Hepatocyte (in vitro differentiated cells): ENCODE measurements at regions not wholly inside any gene's neighbourhood (a gene's known extent, or its start where the extent isn't known, plus 50 kb on each side); places are given as distances from the start of the nearest gene placed in this dataset.

Experiments used
- DNase-seq: peaks from one replicate; pipeline ENCODE4 v3.0.0-alpha.2; 2016; ENCODE audit warnings: low spot score
- H2AFZ ChIP-seq: fragments of 200-600 bp; sonication (generic); 2 replicates; pipeline ENCODE4 v1.6.0; 2016; ENCODE audit warnings: antibody characterized with exemption, mild to moderate bottlenecking
- H3K27ac ChIP-seq: fragments of 200-600 bp; sonication (generic); 2 replicates; pipeline ENCODE4 v1.5.1; 2016; ENCODE audit warnings: mild to moderate bottlenecking
- H3K27me3 ChIP-seq: fragments of 200-600 bp; sonication (generic); 2 replicates; pipeline ENCODE4 v1.6.1; 2016
- H3K36me3 ChIP-seq: fragments of 200-600 bp; sonication (generic); replicated peaks from 2 replicates; pipeline ENCODE4 v1.5.1; 2016; ENCODE audit warnings: low read depth; ENCODE audit not compliant: insufficient read depth
- H3K4me1 ChIP-seq: fragments of 200-600 bp; sonication (generic); 2 replicates; pipeline ENCODE4 v1.5.1; 2016; ENCODE audit warnings: mild to moderate bottlenecking, moderate library complexity; ENCODE audit not compliant: insufficient read depth
- H3K4me2 ChIP-seq: fragments of 200-600 bp; sonication (generic); 2 replicates; pipeline ENCODE4 v1.6.0; 2016
- H3K4me3 ChIP-seq: fragments of 200-600 bp; sonication (generic); 2 replicates; pipeline ENCODE4 v1.5.1; 2016; ENCODE audit warnings: mild to moderate bottlenecking
- H3K79me2 ChIP-seq: fragments of 200-600 bp; sonication (generic); 2 replicates; pipeline ENCODE4 v1.6.0; 2017; ENCODE audit warnings: mild to moderate bottlenecking
- H3K9me2 ChIP-seq: fragments of 200-600 bp; sonication (generic); replicated peaks from 2 replicates; pipeline ENCODE4 v1.6.0; 2017; ENCODE audit warnings: mild to moderate bottlenecking; ENCODE audit not compliant: insufficient read depth
- H3K9me3 ChIP-seq: fragments of 200-600 bp; sonication (generic); 2 replicates; pipeline ENCODE4 v1.5.1; 2016; ENCODE audit warnings: low read depth, mild to moderate bottlenecking
- H4K20me1 ChIP-seq: fragments of 200-600 bp; sonication (generic); 2 replicates; pipeline ENCODE4 v1.6.0; 2016; ENCODE audit warnings: mild to moderate bottlenecking; ENCODE audit not compliant: insufficient read depth, poor library complexity, severe bottlenecking
- CTCF ChIP-seq: fragments of 200-600 bp; sonication (generic); IDR thresholded peaks from 2 replicates; pipeline ENCODE4 v1.5.1; 2016; ENCODE audit warnings: antibody characterized with exemption, mild to moderate bottlenecking; ENCODE audit not compliant: poor library complexity
- EZH2 ChIP-seq: fragments of 200-600 bp; sonication (generic); IDR thresholded peaks from 2 replicates; pipeline ENCODE4 v1.6.1; 2016; ENCODE audit warnings: antibody characterized with exemption, mild to moderate bottlenecking, borderline replicate concordance
- EZH2phosphoT487 ChIP-seq: fragments of 200-600 bp; sonication (generic); IDR thresholded peaks from one replicate; pipeline ENCODE4 v1.6.1; 2018; ENCODE audit warnings: antibody characterized with exemption, mild to moderate bottlenecking, low read depth, moderate library complexity; ENCODE audit not compliant: unreplicated experiment, severe bottlenecking
- WGBS: methylation state at CpG from one replicate; pipeline ENCODE4 v1.1.6; 2016; ENCODE audit warnings: low lambda C conversion rate; ENCODE audit errors: missing lambda C conversion rate; 5-methylcytosine and 5-hydroxymethylcytosine counted together

DNA sequence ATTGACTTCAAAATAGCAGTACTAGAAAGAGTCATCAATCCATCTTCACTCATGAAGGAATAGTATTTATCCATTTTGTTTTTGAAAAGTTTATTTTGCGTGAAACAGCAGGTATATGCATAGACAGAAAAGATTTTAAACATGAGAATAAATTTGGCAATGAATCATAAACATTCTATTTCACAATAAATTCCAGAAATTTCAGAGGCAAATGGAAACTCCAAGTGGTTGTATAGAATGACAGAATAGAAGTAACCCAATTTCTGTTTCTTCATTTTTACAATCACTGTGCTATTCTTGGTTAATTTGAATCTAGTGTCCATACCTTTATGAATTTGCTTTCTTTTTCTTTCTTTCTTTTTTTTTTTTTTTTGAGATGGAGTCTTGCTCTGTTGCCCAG lies 173.0 kb upstream of the ECI2 start:
- TF ChIP-seq EZH2phosphoT487: no peak
- no peak for TF ChIP-seq CTCF
- no peak for TF ChIP-seq EZH2
- H3K27me3 ChIP-seq: no peaks in the 10 kb centered on the region
- H3K27ac ChIP-seq: no peak overlapping the region
- no peak overlapping the region for H2AFZ ChIP-seq
- H3K9me3 ChIP-seq: peaks cover 13% of the 10 kb centered on the region
- no peak for DNase-seq
- no peaks in the 10 kb centered on the region for H3K79me2 ChIP-seq
- H3K4me3 ChIP-seq: no peak overlapping the region
- H3K36me3 ChIP-seq: no peaks in the 10 kb centered on the region
- no peaks in the 10 kb centered on the region for H3K4me1 ChIP-seq
- H3K4me2 ChIP-seq: no peak overlapping the region
- H4K20me1 ChIP-seq: no peaks in the 10 kb centered on the region
- H3K9me2 ChIP-seq: no peaks in the 10 kb centered on the region
- 0% methylated on average over 1 of the region's 1 CpG for WGBS

DNA sequence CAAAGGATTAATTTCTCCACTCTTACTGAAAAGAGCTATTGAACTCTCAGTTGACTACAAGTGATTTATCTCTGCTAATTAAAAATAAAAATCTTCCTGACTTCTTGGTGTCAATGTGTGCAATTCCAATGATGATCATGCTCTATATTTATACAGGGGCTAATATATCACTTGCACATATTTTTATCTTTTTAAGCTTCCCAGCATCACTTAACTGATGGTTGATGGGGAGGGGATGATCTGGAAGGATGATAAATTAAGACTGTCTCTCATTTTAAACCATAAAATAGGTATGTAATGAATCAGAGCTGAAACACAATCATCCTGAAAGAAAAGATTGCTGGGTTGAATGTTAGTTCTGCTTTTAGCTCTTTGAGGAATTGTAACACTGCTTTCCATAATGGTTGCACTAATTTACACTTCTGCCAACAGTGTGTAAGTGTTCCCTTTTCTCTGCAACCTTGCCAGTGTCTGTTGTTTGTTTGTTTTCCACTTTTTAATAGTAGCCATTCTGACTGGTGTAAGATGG lies 169.6 kb upstream of the ECI2 start:
- Histone ChIP-seq H3K9me2 (no peaks in the 10 kb centered on the region), H3K79me2 (no peaks in the 10 kb centered on the region), H4K20me1 (no peaks in the 10 kb centered on the region), H3K27me3 (no peaks in the 10 kb centered on the region), H3K4me2 (no peak overlapping the region), H3K4me1 (peaks cover 6% of the 10 kb centered on the region), H3K9me3 (no peaks in the 10 kb centered on the region), H3K36me3 (no peaks in the 10 kb centered on the region), H3K27ac (no peak overlapping the region), H3K4me3 (no peak overlapping the region), H2AFZ (no peak overlapping the region)
- DNase-seq: no peak
- TF ChIP-seq EZH2phosphoT487: no peak
- TF ChIP-seq EZH2: no peak
- TF ChIP-seq CTCF: no peak

DNA sequence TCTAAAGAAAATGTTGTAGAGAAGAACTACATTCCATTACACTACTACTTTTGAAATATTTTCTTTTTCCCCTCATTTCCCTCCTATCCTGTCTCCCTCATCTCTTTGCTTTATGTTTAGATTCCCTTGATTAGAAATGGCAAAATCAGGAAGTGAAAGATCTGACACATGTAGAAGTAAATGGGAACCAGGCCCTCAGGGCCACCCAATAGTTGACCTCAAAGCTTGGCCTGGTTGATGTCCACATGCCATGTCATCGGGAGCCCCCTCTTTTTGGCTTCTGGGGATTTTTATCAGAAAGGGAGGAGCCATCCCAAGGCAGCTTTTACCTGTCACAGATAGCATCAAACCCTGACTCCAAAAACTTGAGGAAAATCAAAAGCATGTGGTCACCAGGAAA lies 168.3 kb upstream of the ECI2 start:
- no peak for DNase-seq
- Histone ChIP-seq H3K4me3 (no peak overlapping the region), H2AFZ (no peak overlapping the region), H4K20me1 (no peaks in the 10 kb centered on the region), H3K27me3 (no peaks in the 10 kb centered on the region), H3K9me2 (no peaks in the 10 kb centered on the region), H3K9me3 (no peaks in the 10 kb centered on the region), H3K36me3 (no peaks in the 10 kb centered on the region), H3K4me2 (no peak overlapping the region), H3K79me2 (no peaks in the 10 kb centered on the region), H3K27ac (no peak overlapping the region), H3K4me1 (peaks cover 6% of the 10 kb centered on the region)
- 53% methylated on average over 1 of the region's 1 CpG for WGBS
- TF ChIP-seq EZH2phosphoT487 (no peak), CTCF (no peak), EZH2 (no peak)

DNA sequence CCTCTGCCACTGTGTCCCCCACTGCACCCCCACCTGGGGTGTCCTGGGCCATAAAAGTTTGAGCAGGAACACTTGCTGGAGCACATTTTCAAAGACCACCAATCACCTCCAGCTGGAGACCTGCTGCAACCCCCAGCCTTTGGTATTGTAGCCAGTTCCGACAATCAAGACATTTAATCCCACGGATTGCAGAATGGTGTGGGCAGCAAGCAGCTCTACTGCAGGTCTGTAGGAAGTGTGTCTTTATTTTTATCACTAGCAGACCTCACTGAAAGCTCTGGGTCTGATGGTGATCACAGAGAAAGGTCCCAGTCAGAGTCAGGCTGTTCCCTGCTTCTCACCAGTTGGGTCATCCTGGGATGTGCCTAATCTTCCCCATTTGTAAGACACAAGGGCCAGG lies 167.1 kb upstream of the ECI2 start:
- Histone ChIP-seq H2AFZ (no peak overlapping the region), H3K4me2 (no peak overlapping the region), H3K4me3 (no peak overlapping the region), H3K4me1 (peaks cover 6% of the 10 kb centered on the region), H3K27ac (no peak overlapping the region), H4K20me1 (no peaks in the 10 kb centered on the region), H3K9me3 (no peaks in the 10 kb centered on the region), H3K36me3 (no peaks in the 10 kb centered on the region), H3K27me3 (no peaks in the 10 kb centered on the region), H3K79me2 (no peaks in the 10 kb centered on the region), H3K9me2 (no peaks in the 10 kb centered on the region)
- 84% methylated on average over 2 of the region's 2 CpGs for WGBS
- TF ChIP-seq EZH2 (no peak), EZH2phosphoT487 (no peak), CTCF (no peak)
- DNase-seq: no peak
